Lower leg skin (tissue), 4 donors: ENCODE measurements at regions not wholly inside any gene's neighbourhood (a gene's known extent, or its start where the extent isn't known, plus 50 kb on each side); places are given as distances from the start of the nearest gene placed in this dataset.

Experiments used
- DNase-seq, 2 donors: peaks; one replicate each; pipeline ENCODE4 v3.0.0-alpha.2; 2019; ENCODE audit warnings: low spot score in 2 of 2
- H3K4me3 ChIP-seq: fragments of 200-600 bp; sonication (generic); 2 replicates; pipeline ENCODE4 v1.5.1; 2017; ENCODE audit warnings: mild to moderate bottlenecking, low read depth; ENCODE audit not compliant: poor library complexity, severe bottlenecking
- CTCF ChIP-seq, 3 donors: fragments of 450-650 bp; IDR thresholded peaks; one replicate each; pipeline ENCODE4 v1.5.1; 2016; ENCODE audit warnings: antibody characterized with exemption in 3 of 3, mild to moderate bottlenecking in 3 of 3, moderate library complexity in 2 of 3
- POLR2A ChIP-seq, 2 donors: fragments of 450-650 bp; IDR thresholded peaks; one replicate each; pipeline ENCODE4 v1.6.1; 2016 to 2017; ENCODE audit warnings: antibody characterized with exemption in 2 of 2, mild to moderate bottlenecking in 1 of 2, moderate library complexity in 1 of 2
- WGBS, 2 donors: methylation state at CpG; one replicate each; pipeline ENCODE4 v1.1.5; 2018; 5-methylcytosine and 5-hydroxymethylcytosine counted together
- intact Hi-C: fragments of 100-400 bp; cut with DNase I; formaldehyde crosslinking; loops from one replicate; pipeline ENCODE4 v1.15.0; 2023; ENCODE audit warnings: low total_unique reads

- DNase-seq = no peak
- WGBS, 2 donors = 50 to 92% methylated on average over 1 of the region's 1 CpG
- intact Hi-C loops = no loop called here
- no peak for TF ChIP-seq CTCF (IDR thresholded peaks at IDR 0.05)
- no peak for TF ChIP-seq POLR2A (IDR thresholded peaks at IDR 0.05)
- H3K4me3 ChIP-seq = no peak overlapping the region
Measured at GRCh38 chr18:24801001-24801400, 340.6 kb downstream of the HRH4 start.

GRCh38 chr18:24802456-24802855 is 342.0 kb downstream of the HRH4 start:
- TF ChIP-seq POLR2A (IDR thresholded peaks at IDR 0.05) (no peak), CTCF (IDR thresholded peaks at IDR 0.05) (no peak)
- DNase-seq = no peak
- intact Hi-C loops = no loop called here
- no peak overlapping the region for H3K4me3 ChIP-seq

- 91 to 94% methylated on average over 5 of the region's 5 CpGs for WGBS, 2 donors
- intact Hi-C loops = no loop called here
- no peak overlapping the region for H3K4me3 ChIP-seq
- DNase-seq = no peak
- TF ChIP-seq POLR2A (IDR thresholded peaks at IDR 0.05) (no peak), CTCF (IDR thresholded peaks at IDR 0.05) (no peak)
Measured at GRCh38 chr18:24805156-24805555, 344.7 kb downstream of the HRH4 start.

DNA sequence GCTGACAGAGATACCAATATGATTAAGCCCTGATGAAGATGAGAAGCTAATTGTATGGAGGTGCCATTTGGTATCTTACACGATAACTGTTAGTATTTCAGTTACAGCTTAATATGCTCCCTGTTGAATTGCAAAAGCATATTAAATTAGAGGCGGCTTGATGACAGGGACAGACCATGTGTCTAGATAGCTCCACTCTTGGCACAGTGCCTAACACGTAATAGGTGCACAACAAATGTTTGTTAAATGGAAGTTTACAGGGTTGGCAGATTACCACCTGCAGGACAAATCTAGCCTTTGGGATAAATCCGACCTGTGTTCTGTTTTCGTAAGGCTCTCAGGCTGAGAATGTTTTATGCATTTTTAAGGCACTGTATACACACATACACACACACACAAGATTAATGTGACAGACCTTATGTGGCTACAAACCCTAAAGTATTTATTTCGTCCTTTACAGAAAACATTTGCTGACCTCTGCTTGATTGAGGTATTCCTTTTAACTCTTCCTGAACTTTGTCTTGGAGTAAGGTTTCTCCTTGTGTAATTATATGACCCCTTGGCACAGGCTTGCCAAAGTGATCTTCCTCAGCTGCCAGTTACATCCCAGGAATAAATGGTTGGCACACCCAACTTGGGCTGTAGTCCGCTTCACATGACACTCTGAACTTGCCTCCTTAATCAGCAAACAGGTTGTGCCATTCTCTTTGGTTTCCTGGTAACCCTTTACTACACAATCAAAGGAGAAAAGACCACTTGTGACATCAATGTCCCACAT is 348.9 kb downstream of the HRH4 start:
- DNase-seq = no peak
- WGBS, 2 donors = 77 to 82% methylated on average over 7 of the region's 7 CpGs
- no peak overlapping the region for H3K4me3 ChIP-seq
- intact Hi-C loops = no loop called here
- TF ChIP-seq POLR2A (IDR thresholded peaks at IDR 0.05) (no peak), CTCF (IDR thresholded peaks at IDR 0.05) (no peak)

DNA sequence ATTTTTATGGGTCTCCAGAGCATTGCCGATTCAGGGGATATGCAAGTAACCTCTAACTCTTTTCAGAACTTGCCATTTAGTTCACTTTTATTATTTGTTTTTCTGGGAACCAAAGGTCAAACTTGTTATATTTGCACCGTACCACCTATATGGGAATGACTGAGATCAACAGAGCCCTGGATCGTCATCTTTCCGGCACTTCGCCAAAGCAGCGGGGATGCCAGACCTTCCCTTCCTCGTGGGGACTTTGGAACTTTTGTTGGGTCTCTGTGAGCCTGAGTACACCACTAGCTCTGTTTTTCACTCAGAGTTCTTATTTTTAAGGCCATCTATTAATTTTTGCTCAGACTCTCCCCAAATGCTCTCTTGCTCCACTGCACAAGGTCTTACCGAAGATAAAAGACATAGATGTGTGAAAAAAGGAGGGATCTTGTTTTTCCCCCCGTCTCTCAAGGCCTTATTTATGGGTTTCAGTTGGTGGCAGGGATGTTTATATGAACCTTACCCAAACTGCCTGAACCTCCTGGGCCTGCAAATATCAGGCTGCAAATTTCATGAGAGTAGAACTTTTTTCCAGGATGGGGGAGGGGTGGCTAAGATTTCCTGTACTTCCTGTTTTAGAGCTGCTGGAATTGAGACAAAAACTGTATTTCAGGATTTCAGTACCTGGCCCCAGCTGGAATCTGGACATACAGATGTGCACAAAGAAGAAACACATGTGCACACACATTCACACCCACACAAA is 350.3 kb downstream of the HRH4 start:
- DNase-seq = no peak
- TF ChIP-seq POLR2A (IDR thresholded peaks at IDR 0.05) (no peak), CTCF (IDR thresholded peaks at IDR 0.05) (no peak)
- intact Hi-C loops = no loop called here
- H3K4me3 ChIP-seq = no peak overlapping the region
- WGBS, 2 donors = 90 to 91% methylated on average over 9 of the region's 9 CpGs
